Breast epithelium (tissue), 4 donors: ENCODE measurements at regions not wholly inside any gene's neighbourhood (a gene's known extent, or its start where the extent isn't known, plus 50 kb on each side); places are given as distances from the start of the nearest gene placed in this dataset.
"Not testable (repeated sequence)": the region's sequence is repeated elsewhere in the genome, so short reads cannot be mapped to it uniquely, and the experiment has no call there.

Experiments
- DNase-seq, 2 donors: peaks; one replicate each; pipeline ENCODE4 v3.0.0-alpha.2; 2019; ENCODE audit warnings: low spot score in 2 of 2
- H3K27ac ChIP-seq, 2 donors: fragments of 200-600 bp; sonication (generic) in 1 of 2; one replicate each; pipeline ENCODE4 v1.5.1; 2016 to 2019; ENCODE audit warnings: mild to moderate bottlenecking in 1 of 2
- H3K27me3 ChIP-seq, 2 donors: fragments of 200-600 bp; sonication (generic) in 1 of 2; one replicate each; pipeline versions ENCODE4 v1.5.1 to v1.6.0; 2017 to 2019; ENCODE audit warnings: control low read depth in 1 of 2, mild to moderate bottlenecking in 1 of 2
- H3K36me3 ChIP-seq: fragments of 200-600 bp; one replicate; pipeline ENCODE4 v1.5.1; 2019
- H3K4me1 ChIP-seq, 2 donors: fragments of 200-600 bp; sonication (generic); one replicate each; pipeline ENCODE4 v1.5.1; 2016 to 2019; ENCODE audit warnings: control low read depth in 1 of 2
- H3K4me3 ChIP-seq, 3 donors: fragments of 200-600 bp; sonication (generic); 1 replicate in 2 of 3; 2 replicates in 1 of 3; pipeline ENCODE4 v1.5.1; 2016 to 2019; ENCODE audit warnings: mild to moderate bottlenecking in 3 of 3, moderate library complexity in 2 of 3
- H3K9me3 ChIP-seq, 2 donors: fragments of 200-600 bp; sonication (generic) in 1 of 2; one replicate each; pipeline ENCODE4 v1.5.1; 2016 to 2019; ENCODE audit warnings: control low read depth in 1 of 2
- intact Hi-C: fragments of 100-400 bp; cut with DNase I; formaldehyde crosslinking; loops from one replicate; pipeline ENCODE4 v1.15.1; 2023; ENCODE audit warnings: low total_unique reads

GRCh38 chr2:91573755-91574154 lies 2882.3 kb downstream of the RPIA start:
- not testable (repeated sequence) for H3K4me3 ChIP-seq, DNase-seq

DNA sequence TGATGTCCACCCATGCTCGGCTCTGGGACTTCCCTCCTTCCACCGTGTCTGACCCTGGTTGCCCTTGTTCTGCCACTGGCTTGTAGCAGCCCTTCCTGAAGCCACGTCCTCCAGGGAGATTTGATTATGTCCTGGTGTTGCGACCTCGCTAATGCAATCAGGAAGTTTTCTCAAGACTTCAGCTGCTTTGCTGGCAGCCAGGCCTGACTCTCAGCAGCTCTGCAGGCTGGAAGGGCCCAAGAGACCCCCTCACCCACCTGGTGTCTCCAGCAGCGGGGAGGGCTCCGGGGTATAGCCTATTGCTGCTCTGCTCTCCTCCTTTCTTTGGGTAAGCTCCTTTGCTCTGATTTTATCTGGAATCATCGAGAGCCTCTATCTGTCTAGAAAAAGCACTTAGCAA lies 2882.8 kb downstream of the RPIA start:
- H3K9me3 ChIP-seq, H3K4me1 ChIP-seq, DNase-seq, H3K4me3 ChIP-seq, H3K27ac ChIP-seq, intact Hi-C loops, H3K36me3 ChIP-seq, H3K27me3 ChIP-seq: not testable (repeated sequence)

More at GRCh38 chr2:91573755-91574154, 2882.3 kb downstream of the RPIA start:
- H3K27me3 ChIP-seq, H3K4me1 ChIP-seq, H3K27ac ChIP-seq, H3K9me3 ChIP-seq, intact Hi-C loops, H3K36me3 ChIP-seq: not testable (repeated sequence)

DNA sequence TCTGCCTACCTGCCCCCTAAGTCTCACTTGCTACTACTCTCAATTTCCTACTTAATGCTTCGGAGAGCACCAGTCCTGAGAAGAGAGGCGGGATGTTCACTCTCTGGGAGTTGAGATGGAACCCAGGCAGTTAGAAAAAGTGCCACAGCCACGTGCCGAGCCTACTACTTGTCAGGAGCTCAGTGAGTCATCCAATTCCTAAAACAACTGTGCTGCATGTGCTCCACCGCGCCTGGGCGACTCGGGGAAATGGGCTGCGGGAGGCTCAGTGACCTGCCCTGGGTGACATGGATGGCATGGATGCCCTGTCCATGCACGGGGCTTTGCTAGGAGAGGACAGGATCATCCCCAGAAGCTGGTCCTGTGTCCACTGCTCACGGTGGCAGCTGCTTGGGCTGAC lies 2884.2 kb downstream of the RPIA start:
- H3K36me3 ChIP-seq, H3K4me1 ChIP-seq, H3K27me3 ChIP-seq, H3K27ac ChIP-seq, DNase-seq, intact Hi-C loops, H3K4me3 ChIP-seq, H3K9me3 ChIP-seq: not testable (repeated sequence)

- H3K27me3 ChIP-seq, DNase-seq, intact Hi-C loops: not testable (repeated sequence)
Measured at GRCh38 chr2:91577406-91577805, 2885.9 kb downstream of the RPIA start.

DNA sequence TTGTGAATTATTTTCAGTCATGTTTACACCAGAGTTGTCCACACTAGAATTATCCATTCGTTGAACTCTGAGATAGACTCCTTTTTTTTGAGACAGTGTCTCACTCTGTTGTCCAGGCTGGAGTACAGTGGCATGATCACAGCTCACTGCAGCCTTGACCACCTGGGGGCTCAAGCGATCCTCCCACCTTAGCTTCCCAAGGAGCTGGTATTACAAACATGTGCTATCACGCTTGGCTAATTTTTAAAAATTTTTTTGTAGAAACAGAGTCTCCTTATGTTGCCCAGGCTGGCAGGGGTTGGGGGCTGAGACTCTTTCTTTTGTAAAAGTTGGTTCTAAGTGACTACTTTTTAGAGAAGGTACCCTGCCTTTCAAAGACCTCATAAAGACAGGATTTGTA lies 2887.2 kb downstream of the RPIA start:
- H3K36me3 ChIP-seq, intact Hi-C loops, H3K4me3 ChIP-seq, H3K27me3 ChIP-seq, H3K4me1 ChIP-seq, DNase-seq, H3K9me3 ChIP-seq, H3K27ac ChIP-seq: not testable (repeated sequence)

More at GRCh38 chr2:91577406-91577805, 2885.9 kb downstream of the RPIA start:
- not testable (repeated sequence) for H3K36me3 ChIP-seq, H3K27ac ChIP-seq, H3K9me3 ChIP-seq, H3K4me3 ChIP-seq, H3K4me1 ChIP-seq

DNA sequence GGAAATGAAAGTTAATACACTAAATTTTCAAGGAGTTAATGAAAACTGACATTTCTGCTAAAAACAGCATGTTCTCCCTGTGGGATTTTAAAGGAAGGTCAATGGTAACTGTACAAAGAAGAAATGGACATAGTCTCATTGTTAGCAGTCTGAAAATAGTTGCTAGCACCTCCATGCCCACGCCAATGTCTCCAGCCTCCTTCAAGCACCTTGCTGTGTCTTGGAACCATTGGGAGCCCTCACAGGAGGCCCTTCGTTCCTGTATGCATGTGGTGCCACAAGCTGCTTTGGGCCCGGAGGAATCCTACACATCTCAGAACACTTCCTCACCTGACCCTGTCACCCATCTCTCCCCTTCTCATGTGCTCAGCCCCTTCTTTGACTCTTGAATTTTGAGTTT lies 2888.1 kb downstream of the RPIA start:
- DNase-seq, intact Hi-C loops: not testable (repeated sequence)

DNA sequence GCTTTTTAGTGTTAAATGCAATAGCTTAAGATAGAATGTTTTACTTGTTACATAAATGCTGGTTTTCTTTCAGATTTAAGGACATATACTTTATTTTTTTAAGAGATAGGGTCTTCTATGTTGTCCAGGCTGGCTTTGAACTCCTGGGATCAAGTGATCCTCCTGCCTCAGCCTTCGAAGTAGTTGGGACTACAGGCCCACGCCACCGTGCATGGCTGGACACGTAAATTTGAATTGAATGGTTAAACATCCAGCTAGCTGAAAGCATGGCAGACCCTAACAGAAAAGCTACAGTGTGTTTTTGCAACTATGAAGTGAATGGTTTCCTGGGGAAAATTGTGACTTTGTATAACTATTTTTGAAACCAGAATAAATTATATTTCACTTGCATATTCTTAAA lies 2888.6 kb downstream of the RPIA start:
- peaks cover 10 to 13% of the 10 kb centered on the region in 2 donors for H3K9me3 ChIP-seq
- H3K27ac ChIP-seq, intact Hi-C loops, H3K4me3 ChIP-seq, H3K4me1 ChIP-seq, DNase-seq, H3K36me3 ChIP-seq, H3K27me3 ChIP-seq: not testable (repeated sequence)

More for the DNA sequence above, 2888.1 kb downstream of the RPIA start:
- H3K36me3 ChIP-seq, H3K27ac ChIP-seq, H3K4me3 ChIP-seq, H3K27me3 ChIP-seq, H3K4me1 ChIP-seq: not testable (repeated sequence)
- peaks cover 6 to 11% of the 10 kb centered on the region in 2 donors for H3K9me3 ChIP-seq

DNA sequence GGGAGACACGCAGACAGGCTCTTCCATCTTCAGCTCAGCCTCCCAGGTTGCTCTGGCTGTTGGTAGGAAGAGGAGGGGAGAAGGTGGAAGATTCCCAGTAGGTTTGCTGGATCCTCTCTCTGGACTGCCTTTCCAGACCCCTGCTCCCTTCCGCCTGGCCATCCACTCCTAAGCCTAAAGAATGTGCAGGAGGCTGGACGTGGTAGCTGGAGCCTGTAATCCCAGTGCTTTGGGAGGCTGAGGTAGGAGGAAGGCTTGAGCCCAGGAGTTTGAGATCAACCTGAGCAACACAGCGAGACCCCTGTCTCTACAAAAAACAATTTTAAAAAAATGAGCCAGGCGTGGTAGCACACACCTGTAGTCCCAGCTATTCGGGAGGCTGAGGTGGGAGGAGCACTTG lies 2895.6 kb downstream of the RPIA start:
- DNase-seq, H3K27ac ChIP-seq, intact Hi-C loops, H3K4me1 ChIP-seq, H3K4me3 ChIP-seq, H3K36me3 ChIP-seq: not testable (repeated sequence)
- Histone ChIP-seq H3K9me3 (peaks cover 17 to 35% of the 10 kb centered on the region in 2 donors), H3K27me3 (peaks cover 0 to 17% of the 10 kb centered on the region in 2 donors)

DNA sequence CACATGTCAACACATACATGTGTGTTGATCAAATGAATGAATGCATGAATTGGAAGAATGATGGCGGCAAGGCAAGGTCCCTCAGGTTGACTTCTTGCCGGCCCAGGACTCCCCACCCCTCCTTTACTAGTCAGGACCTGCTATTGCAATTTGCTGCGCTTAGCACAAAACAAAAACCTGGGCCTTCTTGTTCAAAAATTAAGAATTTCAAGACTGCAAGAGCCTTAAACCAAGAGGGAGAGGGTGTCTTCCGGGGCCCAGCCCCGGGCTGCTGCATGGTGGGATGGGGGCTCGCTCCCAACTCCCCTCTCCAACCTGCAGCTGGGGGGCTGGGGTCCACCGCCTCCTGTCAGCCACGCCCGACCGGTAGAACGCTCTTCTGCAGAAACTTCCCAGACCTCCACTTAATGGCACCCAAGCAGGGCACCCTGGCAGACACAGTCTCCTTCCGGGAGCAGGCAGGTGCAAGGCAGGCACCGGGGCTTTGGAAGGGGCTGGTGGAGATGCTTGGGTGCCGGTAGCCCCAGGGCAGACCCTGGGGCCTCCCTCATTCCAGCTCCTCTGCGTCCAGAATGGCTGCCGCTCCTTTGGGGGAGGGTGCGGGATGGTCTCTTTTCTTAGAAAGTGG lies 2896.5 kb downstream of the RPIA start:
- H3K27ac ChIP-seq, H3K4me1 ChIP-seq, intact Hi-C loops, H3K36me3 ChIP-seq, DNase-seq, H3K4me3 ChIP-seq: not testable (repeated sequence)
- Histone ChIP-seq H3K27me3 (peaks cover 0 to 17% of the 10 kb centered on the region in 2 donors), H3K9me3 (peaks cover 11 to 35% of the 10 kb centered on the region in 2 donors)

- H3K9me3 ChIP-seq: peaks cover 11 to 33% of the 10 kb centered on the region in 2 donors
- H3K36me3 ChIP-seq, H3K27ac ChIP-seq, intact Hi-C loops, DNase-seq, H3K4me3 ChIP-seq, H3K4me1 ChIP-seq: not testable (repeated sequence)
- peaks cover 0 to 17% of the 10 kb centered on the region in 2 donors for H3K27me3 ChIP-seq
Measured at GRCh38 chr2:91588782-91589223, 2897.3 kb downstream of the RPIA start.

GRCh38 chr2:91589454-91590328 lies 2898.2 kb downstream of the RPIA start:
- H3K4me3 ChIP-seq: not testable (repeated sequence)

DNA sequence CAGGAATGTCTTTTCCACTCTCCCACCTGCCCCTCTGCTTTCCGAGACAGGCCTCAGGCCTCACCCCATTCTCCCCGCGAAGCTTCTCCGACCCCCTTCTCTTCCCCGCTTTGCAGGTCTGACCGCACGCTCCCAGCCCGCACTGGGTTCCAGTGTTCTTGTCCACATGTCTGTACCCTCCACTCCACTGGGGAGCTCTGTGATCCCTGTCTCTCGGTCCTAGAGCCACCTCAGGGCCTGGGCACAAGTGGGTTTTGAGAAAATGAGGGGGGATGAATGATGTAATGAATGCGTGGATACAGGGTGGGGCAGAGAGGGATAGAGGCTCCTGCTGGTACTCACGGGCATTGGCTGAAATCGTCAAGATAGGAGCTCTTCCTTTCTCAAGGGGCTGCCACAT lies 2898.9 kb downstream of the RPIA start:
- H3K27ac ChIP-seq, H3K4me3 ChIP-seq, intact Hi-C loops, H3K4me1 ChIP-seq, DNase-seq, H3K36me3 ChIP-seq: not testable (repeated sequence)
- peaks cover 0 to 17% of the 10 kb centered on the region in 2 donors for H3K27me3 ChIP-seq
- H3K9me3 ChIP-seq: peaks cover under 1 to 24% of the 10 kb centered on the region in 2 donors

More at GRCh38 chr2:91589454-91590328, 2898.2 kb downstream of the RPIA start:
- DNase-seq, H3K27ac ChIP-seq, H3K36me3 ChIP-seq, H3K4me1 ChIP-seq, intact Hi-C loops: not testable (repeated sequence)
- Histone ChIP-seq H3K9me3 (peaks cover 5 to 28% of the 10 kb centered on the region in 2 donors), H3K27me3 (peaks cover 0 to 17% of the 10 kb centered on the region in 2 donors)

GRCh38 chr2:91591066-91591465 lies 2899.6 kb downstream of the RPIA start:
- H3K4me3 ChIP-seq, intact Hi-C loops, H3K36me3 ChIP-seq, H3K27ac ChIP-seq, H3K4me1 ChIP-seq, DNase-seq: not testable (repeated sequence)
- H3K27me3 ChIP-seq: peaks cover 0 to 17% of the 10 kb centered on the region in 2 donors
- peaks cover 0 to 24% of the 10 kb centered on the region in 2 donors for H3K9me3 ChIP-seq
